ENCODE measurements at regions not wholly inside any gene's neighbourhood (a gene's known extent, or its start where the extent isn't known, plus 50 kb on each side); places are given as distances from the start of the nearest gene placed in this dataset.

DNA sequence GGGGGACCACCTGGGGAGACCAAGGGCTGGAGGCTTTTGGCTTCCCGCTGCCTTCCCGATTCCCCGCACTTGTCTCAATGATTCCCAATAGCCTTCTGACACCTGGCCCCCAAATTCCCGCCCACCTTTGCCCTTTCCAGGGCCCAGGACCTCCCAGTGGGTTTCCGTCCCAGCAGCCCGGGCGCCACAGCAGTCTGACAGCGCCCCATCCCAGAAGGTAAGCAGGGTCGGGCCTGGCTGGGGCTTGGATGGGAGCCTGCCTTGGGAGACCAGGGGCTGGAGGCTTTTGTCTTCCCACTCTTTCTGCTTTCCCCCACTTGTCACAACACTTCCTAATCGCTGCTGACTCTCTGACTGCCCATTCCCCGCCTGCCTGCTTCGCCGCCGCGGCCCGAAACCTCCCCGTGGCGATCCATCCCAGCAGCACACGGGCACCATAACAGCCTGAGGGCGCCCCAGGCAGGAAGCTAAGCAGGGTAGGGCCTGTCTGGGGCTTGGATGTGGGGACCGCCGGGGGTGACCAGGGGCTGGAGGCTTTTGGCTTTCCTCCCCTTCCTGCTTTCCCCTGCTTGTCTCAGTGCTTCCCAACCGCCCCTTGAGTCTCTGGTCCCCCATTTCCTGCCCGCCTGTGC, 2289.3 kb downstream of the TP53TG3F start:
- dilution Hi-C loops (cut with MboI; ENCODE audit: extremely low pct_ligation_motif_present, low sequenced_read_pairs): no loop called here

DNA sequence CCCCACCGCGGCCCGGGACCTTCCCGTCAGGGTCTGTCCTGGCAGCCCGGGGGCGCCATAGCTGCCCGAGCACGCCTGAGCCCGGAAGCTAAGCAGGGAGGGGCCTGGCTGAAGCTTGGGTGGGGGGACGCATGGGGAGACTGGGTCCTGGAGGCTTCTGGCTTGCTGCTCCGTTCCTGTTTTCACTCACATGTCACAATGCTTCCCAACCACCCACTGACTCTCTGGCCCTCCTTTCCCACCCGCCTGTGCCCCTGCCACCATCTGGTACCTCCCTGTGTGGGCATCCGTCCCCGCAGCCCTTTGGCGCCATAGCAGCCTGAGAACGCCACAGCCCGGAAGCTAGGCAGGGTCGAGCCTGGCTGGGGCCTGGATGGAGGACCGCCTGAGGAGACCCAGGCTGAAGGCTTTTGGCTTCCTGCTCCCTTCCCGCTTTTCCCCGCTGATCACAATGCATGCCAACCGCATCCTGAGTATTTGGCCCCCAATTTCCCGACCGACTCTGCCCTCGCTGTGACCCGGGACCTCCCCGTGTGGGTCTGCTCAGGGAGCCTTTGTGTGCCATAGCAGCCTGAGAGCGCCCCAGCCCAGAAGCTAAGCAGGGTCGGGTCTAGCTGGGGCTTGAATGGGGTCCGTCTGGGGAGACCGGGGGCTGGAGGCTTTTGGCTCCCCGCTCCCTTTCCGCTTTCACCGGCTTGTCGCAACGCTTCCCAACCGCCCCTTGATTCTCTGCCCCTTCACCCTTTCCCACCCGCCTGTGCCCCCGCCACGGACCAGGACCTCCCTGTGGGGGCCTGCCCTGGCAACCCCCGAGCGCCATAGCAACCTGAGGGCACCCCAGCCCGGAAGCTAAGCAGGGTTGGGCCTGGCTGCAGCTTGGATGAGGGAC, 2290.1 kb downstream of the TP53TG3F start:
- H3K79me2 ChIP-seq (ENCODE audit: control insufficient read depth, insufficient read depth, low read length): no peaks in the 10 kb centered on the region
- H3K27me3 ChIP-seq (ENCODE audit: control insufficient read depth, extremely low read depth, insufficient read depth, low read length): no peaks in the 10 kb centered on the region
- H4K20me1 ChIP-seq (ENCODE audit: control insufficient read depth, extremely low read depth, insufficient read depth, low read length): no peaks in the 10 kb centered on the region
- TF ChIP-seq CTCF (optimal IDR thresholded peaks at IDR 0.05 in 1 of 3, IDR thresholded peaks at IDR 0.05 in 1 of 3, conservative IDR thresholded peaks at IDR 0.05 in 1 of 3; ENCODE audit: extremely low read depth in 1 of 3, insufficient read depth in 2 of 3, low read length in 3 of 3): no peak
- no peaks in the 10 kb centered on the region for H3K9me3 ChIP-seq (ENCODE audit: control insufficient read depth, low read depth, low read length)
- H3K4me1 ChIP-seq (ENCODE audit: control insufficient read depth, extremely low read depth, insufficient read depth, low read length): peaks cover 14% of the 10 kb centered on the region
- no peak overlapping the region for H3K4me3 ChIP-seq (ENCODE audit: control insufficient read depth in 2 of 3, extremely low read depth in 1 of 3, insufficient read depth in 2 of 3, low read depth in 1 of 3, low read length in 3 of 3)
- H2AFZ ChIP-seq (ENCODE audit: control insufficient read depth, low read length): no peak overlapping the region
- no peak overlapping the region for H3K27ac ChIP-seq (ENCODE audit: control insufficient read depth, insufficient read depth, low read length)
- no peak overlapping the region for H3K4me2 ChIP-seq (ENCODE audit: control insufficient read depth, extremely low read depth, insufficient read depth, low read depth, low read length)
- H3K9me1 ChIP-seq (ENCODE audit: control insufficient read depth, extremely low read depth, insufficient read depth, low read length): no peaks in the 10 kb centered on the region
- dilution Hi-C loops (cut with MboI; ENCODE audit: extremely low pct_ligation_motif_present, low sequenced_read_pairs): no loop called here
- no peak for FAIRE-seq
- H3K9ac ChIP-seq (ENCODE audit: control insufficient read depth, extremely low read depth, insufficient read depth, low read length): no peak overlapping the region
- no peak for DNase-seq (ENCODE audit: low read depth, low spot score)
- H3K36me3 ChIP-seq (ENCODE audit: control insufficient read depth in 2 of 2, extremely low read depth in 1 of 2, insufficient read depth in 2 of 2, low read length in 2 of 2): no peaks in the 10 kb centered on the region

More for the DNA sequence above, 2289.3 kb downstream of the TP53TG3F start:
- H3K79me2 ChIP-seq (ENCODE audit: control insufficient read depth, insufficient read depth, low read length): no peaks in the 10 kb centered on the region
- H3K4me1 ChIP-seq (ENCODE audit: control insufficient read depth, extremely low read depth, insufficient read depth, low read length): peaks cover 17% of the 10 kb centered on the region
- H3K9ac ChIP-seq (ENCODE audit: control insufficient read depth, extremely low read depth, insufficient read depth, low read length): no peak overlapping the region
- no peak overlapping the region for H3K27ac ChIP-seq (ENCODE audit: control insufficient read depth, insufficient read depth, low read length)
- no peak overlapping the region for H2AFZ ChIP-seq (ENCODE audit: control insufficient read depth, low read length)
- no peaks in the 10 kb centered on the region for H3K36me3 ChIP-seq (ENCODE audit: control insufficient read depth in 2 of 2, extremely low read depth in 1 of 2, insufficient read depth in 2 of 2, low read length in 2 of 2)
- no peaks in the 10 kb centered on the region for H4K20me1 ChIP-seq (ENCODE audit: control insufficient read depth, extremely low read depth, insufficient read depth, low read length)
- DNase-seq (ENCODE audit: low read depth, low spot score) (no peak), FAIRE-seq (no peak)
- no peak overlapping the region for H3K4me2 ChIP-seq (ENCODE audit: control insufficient read depth, extremely low read depth, insufficient read depth, low read depth, low read length)
- H3K9me3 ChIP-seq (ENCODE audit: control insufficient read depth, low read depth, low read length): no peaks in the 10 kb centered on the region
- H3K27me3 ChIP-seq (ENCODE audit: control insufficient read depth, extremely low read depth, insufficient read depth, low read length): no peaks in the 10 kb centered on the region
- no peak for TF ChIP-seq EZH2 (IDR thresholded peaks at IDR 0.05; ENCODE audit: low read length)
- no peak overlapping the region for H3K4me3 ChIP-seq (ENCODE audit: control insufficient read depth in 2 of 3, extremely low read depth in 1 of 3, insufficient read depth in 2 of 3, low read depth in 1 of 3, low read length in 3 of 3)
- H3K9me1 ChIP-seq (ENCODE audit: control insufficient read depth, extremely low read depth, insufficient read depth, low read length): no peaks in the 10 kb centered on the region

Measured in keratinocyte (primary cell).